Mesendoderm (in vitro differentiated cells): ENCODE measurements at regions not wholly inside any gene's neighbourhood (a gene's known extent, or its start where the extent isn't known, plus 50 kb on each side); places are given as distances from the start of the nearest gene placed in this dataset.

Experiments
- DNase-seq: peaks from one replicate; pipeline ENCODE4 v3.0.0; 2013
- H2AK5ac ChIP-seq: 2 replicates; pipeline ENCODE4 v1.6.1; 2013; ENCODE audit warnings: low read length, inconsistent platforms
- H2BK120ac ChIP-seq: 2 replicates; pipeline ENCODE4 v1.6.1; 2013; ENCODE audit warnings: low read depth, mild to moderate bottlenecking, low read length, moderate library complexity, mixed read lengths
- H2BK15ac ChIP-seq: replicated peaks from 2 replicates; pipeline ENCODE4 v1.6.1; 2013; ENCODE audit warnings: low read depth, mild to moderate bottlenecking, moderate library complexity
- H2BK5ac ChIP-seq: 2 replicates; pipeline ENCODE4 v1.6.1; 2013; ENCODE audit warnings: low read length, inconsistent platforms
- H3K18ac ChIP-seq: 2 replicates; pipeline ENCODE4 v1.6.1; 2013; ENCODE audit warnings: mild to moderate bottlenecking, low read length, mixed read lengths
- H3K23ac ChIP-seq: one replicate; pipeline ENCODE4 v1.6.1; 2013; ENCODE audit warnings: low read length
- H3K27ac ChIP-seq: 2 replicates; pipeline ENCODE4 v1.5.1; 2013; ENCODE audit warnings: low read depth, mild to moderate bottlenecking, inconsistent platforms, low read length, moderate library complexity
- H3K27me3 ChIP-seq: 2 replicates; pipeline ENCODE4 v1.6.1; 2013; ENCODE audit warnings: low read length, control low read depth, mild to moderate bottlenecking, inconsistent platforms; ENCODE audit not compliant: insufficient read depth, poor library complexity
- H3K36me3 ChIP-seq: 2 replicates; pipeline ENCODE4 v1.6.1; 2013; ENCODE audit warnings: low read length, inconsistent platforms; ENCODE audit not compliant: control insufficient read depth, insufficient read depth
- H3K4ac ChIP-seq: one replicate; pipeline ENCODE4 v1.6.1; 2013; ENCODE audit warnings: low read depth, mild to moderate bottlenecking, low read length, moderate library complexity
- H3K4me1 ChIP-seq: 2 replicates; pipeline ENCODE4 v1.6.1; 2013; ENCODE audit warnings: low read depth, low read length, inconsistent platforms; ENCODE audit not compliant: control insufficient read depth
- H3K4me2 ChIP-seq: 2 replicates; pipeline ENCODE4 v1.6.1; 2013; ENCODE audit warnings: low read length
- H3K4me3 ChIP-seq: 2 replicates; pipeline ENCODE4 v1.5.1; 2013; ENCODE audit warnings: mild to moderate bottlenecking, low read length
- H3K56ac ChIP-seq: one replicate; pipeline ENCODE4 v1.6.1; 2013; ENCODE audit warnings: low read length
- H3K79me1 ChIP-seq: 2 replicates; pipeline ENCODE4 v1.6.1; 2013; ENCODE audit warnings: low read length, inconsistent platforms
- H3K79me2 ChIP-seq: 2 replicates; pipeline ENCODE4 v1.6.1; 2013; ENCODE audit warnings: mild to moderate bottlenecking, low read length; ENCODE audit not compliant: control insufficient read depth, insufficient read depth
- H3K9ac ChIP-seq: 2 replicates; pipeline ENCODE4 v1.6.1; 2013; ENCODE audit warnings: low read length, inconsistent platforms
- H4K5ac ChIP-seq: one replicate; pipeline ENCODE4 v1.6.1; 2013; ENCODE audit warnings: low read length
- H4K8ac ChIP-seq: one replicate; pipeline ENCODE4 v1.6.1; 2013; ENCODE audit warnings: low read depth, mild to moderate bottlenecking, control low read depth, low read length, moderate library complexity
- WGBS: extraction: QIAGEN DNeasy Blood & Tissue Kit; methylation state at CpG from one replicate; pipeline ENCODE4 v1.1.7; 2013; ENCODE audit warnings: low lambda C conversion rate, missing lambda C conversion rate; ENCODE audit not compliant: insufficient coverage; ENCODE audit errors: extremely low coverage; 5-methylcytosine and 5-hydroxymethylcytosine counted together

DNA sequence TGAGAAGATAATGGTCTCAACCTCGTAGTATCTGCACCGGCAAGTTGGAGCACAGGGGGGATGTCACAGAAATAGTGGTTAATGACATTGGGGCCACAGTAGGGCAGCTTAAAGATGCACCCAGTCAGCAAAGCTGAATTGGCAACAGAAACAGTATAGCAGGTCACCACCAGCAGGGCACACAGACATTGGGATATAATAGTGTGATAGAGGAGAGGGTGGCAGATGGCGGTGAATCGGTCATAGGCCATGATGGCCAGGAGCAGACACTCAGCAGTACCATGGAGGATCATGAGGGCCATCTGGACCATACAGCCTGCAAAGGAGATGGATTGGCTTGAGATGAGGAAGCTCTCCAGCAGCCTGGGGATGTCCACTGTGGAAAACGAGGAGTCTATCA, 106.0 kb upstream of the OR9Q1 start:
- no peak overlapping the region for H2BK15ac ChIP-seq
- H4K8ac ChIP-seq, result no peak overlapping the region
- H3K36me3 ChIP-seq, result no peaks in the 10 kb centered on the region
- no peak for DNase-seq
- no peak overlapping the region for H4K5ac ChIP-seq
- H3K56ac ChIP-seq, result no peak overlapping the region
- H2AK5ac ChIP-seq, result no peak overlapping the region
- no peaks in the 10 kb centered on the region for H3K27me3 ChIP-seq
- no peaks in the 10 kb centered on the region for H3K79me2 ChIP-seq
- no peak overlapping the region for H3K27ac ChIP-seq
- no peak overlapping the region for H3K9ac ChIP-seq
- no peak overlapping the region for H2BK120ac ChIP-seq
- WGBS, result no CpG with 5 or more reads among the region's 5 CpGs
- no peaks in the 10 kb centered on the region for H3K79me1 ChIP-seq
- H3K4me1 ChIP-seq, result no peaks in the 10 kb centered on the region
- H3K23ac ChIP-seq, result no peak overlapping the region
- H3K4ac ChIP-seq, result no peak overlapping the region
- no peak overlapping the region for H3K18ac ChIP-seq
- no peak overlapping the region for H3K4me2 ChIP-seq
- no peak overlapping the region for H2BK5ac ChIP-seq
- H3K4me3 ChIP-seq, result no peak overlapping the region

GRCh38 chr11:57920971-57921370, 102.7 kb upstream of the OR9Q1 start:
- H3K56ac ChIP-seq, result no peak overlapping the region
- no peak overlapping the region for H2BK15ac ChIP-seq
- no CpG with 5 or more reads among the region's 5 CpGs for WGBS

GRCh38 chr11:57932105-57932504, 91.6 kb upstream of the OR9Q1 start:
- H3K79me2 ChIP-seq, result no peaks in the 10 kb centered on the region
- no peak overlapping the region for H3K56ac ChIP-seq
- no peak overlapping the region for H3K4ac ChIP-seq
- no peaks in the 10 kb centered on the region for H3K27me3 ChIP-seq
- H3K18ac ChIP-seq, result no peak overlapping the region
- no peak overlapping the region for H4K8ac ChIP-seq
- no peak overlapping the region for H3K27ac ChIP-seq
- H2BK5ac ChIP-seq, result no peak overlapping the region
- H3K4me2 ChIP-seq, result no peak overlapping the region
- WGBS, result no CpG with 5 or more reads among the region's 2 CpGs
- H2BK120ac ChIP-seq, result no peak overlapping the region
- H3K23ac ChIP-seq, result no peak overlapping the region
- no peaks in the 10 kb centered on the region for H3K79me1 ChIP-seq
- H3K36me3 ChIP-seq, result no peaks in the 10 kb centered on the region
- no peak overlapping the region for H3K4me3 ChIP-seq
- no peak overlapping the region for H2AK5ac ChIP-seq
- H4K5ac ChIP-seq, result no peak overlapping the region
- no peak overlapping the region for H3K9ac ChIP-seq
- peaks cover 3% of the 10 kb centered on the region for H3K4me1 ChIP-seq
- H2BK15ac ChIP-seq, result no peak overlapping the region
- peak; percentile 23 for DNase-seq

More at GRCh38 chr11:57920971-57921370, 102.7 kb upstream of the OR9Q1 start:
- Histone ChIP-seq H3K9ac (no peak overlapping the region), H3K27ac (no peak overlapping the region), H3K4me2 (no peak overlapping the region), H3K36me3 (no peaks in the 10 kb centered on the region), H3K79me2 (no peaks in the 10 kb centered on the region), H2BK120ac (no peak overlapping the region), H3K4me3 (no peak overlapping the region), H3K23ac (no peak overlapping the region), H4K5ac (no peak overlapping the region), H2AK5ac (no peak overlapping the region), H3K18ac (no peak overlapping the region), H3K27me3 (no peaks in the 10 kb centered on the region), H3K79me1 (no peaks in the 10 kb centered on the region), H3K4me1 (no peaks in the 10 kb centered on the region), H4K8ac (no peak overlapping the region), H3K4ac (no peak overlapping the region), H2BK5ac (no peak overlapping the region)
- DNase-seq, result no peak

GRCh38 chr11:57935402-57936049, 88.2 kb upstream of the OR9Q1 start:
- Histone ChIP-seq H2BK120ac (no peak overlapping the region), H2BK15ac (no peak overlapping the region), H3K18ac (no peak overlapping the region), H3K36me3 (no peaks in the 10 kb centered on the region), H3K9ac (no peak overlapping the region), H2BK5ac (no peak overlapping the region), H3K4me2 (no peak overlapping the region), H3K4ac (no peak overlapping the region), H2AK5ac (no peak overlapping the region), H3K27ac (no peak overlapping the region), H3K27me3 (no peaks in the 10 kb centered on the region), H3K79me1 (no peaks in the 10 kb centered on the region), H4K5ac (no peak overlapping the region), H3K79me2 (no peaks in the 10 kb centered on the region), H3K4me3 (no peak overlapping the region), H3K4me1 (no peaks in the 10 kb centered on the region), H3K56ac (no peak overlapping the region), H3K23ac (no peak overlapping the region), H4K8ac (no peak overlapping the region)
- DNase-seq, result no peak
- WGBS, result no CpG with 5 or more reads among the region's 4 CpGs

DNA sequence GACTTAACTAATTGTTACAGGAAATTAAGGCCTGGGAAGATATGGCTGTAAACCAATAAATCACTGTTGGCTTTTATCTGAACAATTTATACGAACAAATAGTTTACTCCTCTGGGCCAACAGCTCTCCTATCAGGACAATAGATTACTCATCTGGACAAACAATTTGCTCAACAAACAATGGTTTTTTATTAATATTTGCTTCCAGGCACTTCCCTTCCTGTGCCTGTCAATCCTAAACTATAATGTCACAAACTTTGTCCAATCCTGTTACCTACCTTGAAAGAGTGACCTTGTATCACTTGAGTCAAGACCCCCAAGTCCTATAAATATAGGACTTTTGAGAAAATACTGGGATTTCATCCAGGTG, 87.6 kb upstream of the OR9Q1 start:
- Histone ChIP-seq H3K9ac (no peak overlapping the region), H4K8ac (no peak overlapping the region), H3K4me2 (no peak overlapping the region), H3K4me3 (no peak overlapping the region), H3K79me1 (no peaks in the 10 kb centered on the region), H3K27me3 (no peaks in the 10 kb centered on the region), H3K36me3 (no peaks in the 10 kb centered on the region), H2BK5ac (no peak overlapping the region), H4K5ac (no peak overlapping the region), H3K4me1 (no peaks in the 10 kb centered on the region), H3K79me2 (no peaks in the 10 kb centered on the region), H2BK120ac (no peak overlapping the region), H2BK15ac (no peak overlapping the region), H3K23ac (no peak overlapping the region), H3K18ac (no peak overlapping the region), H2AK5ac (no peak overlapping the region), H3K56ac (no peak overlapping the region), H3K27ac (no peak overlapping the region), H3K4ac (no peak overlapping the region)
- DNase-seq, result no peak
- no CpG with 5 or more reads among the region's 1 CpG for WGBS

DNA sequence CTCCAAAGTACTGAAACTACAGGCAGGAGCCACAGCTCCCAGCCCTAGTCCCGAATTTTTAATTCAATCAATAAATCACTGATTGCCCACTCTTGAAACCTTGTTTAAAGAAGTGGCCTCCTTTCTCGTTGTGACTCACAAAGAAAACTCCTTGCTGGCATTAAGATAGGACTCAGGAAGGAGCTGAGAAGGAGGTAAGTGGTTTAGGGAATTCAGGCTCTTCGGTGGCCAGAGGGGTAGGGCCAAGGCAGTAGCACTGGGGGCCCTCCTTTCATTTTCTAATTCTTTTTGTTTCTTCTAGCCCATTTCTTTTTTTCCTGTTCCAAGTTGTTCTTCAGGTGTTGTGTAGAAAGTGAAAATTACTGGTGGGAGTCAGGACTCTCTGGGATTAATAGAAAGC, 86.2 kb upstream of the OR9Q1 start:
- DNase-seq, result no peak
- no peak overlapping the region for H4K8ac ChIP-seq
- H3K18ac ChIP-seq, result no peak overlapping the region

More for the DNA sequence above, 86.2 kb upstream of the OR9Q1 start:
- Histone ChIP-seq H3K4ac (no peak overlapping the region), H3K56ac (no peak overlapping the region), H4K5ac (no peak overlapping the region), H3K27me3 (no peaks in the 10 kb centered on the region), H2BK15ac (no peak overlapping the region), H3K79me2 (no peaks in the 10 kb centered on the region), H3K27ac (no peak overlapping the region), H2BK120ac (no peak overlapping the region), H3K79me1 (no peaks in the 10 kb centered on the region), H3K23ac (no peak overlapping the region), H2BK5ac (no peak overlapping the region), H3K9ac (no peak overlapping the region), H3K36me3 (no peaks in the 10 kb centered on the region), H3K4me1 (no peaks in the 10 kb centered on the region), H3K4me3 (no peak overlapping the region), H2AK5ac (no peak overlapping the region), H3K4me2 (no peak overlapping the region)
- no CpG with 5 or more reads among the region's 3 CpGs for WGBS
